ENCODE measurements at regions not wholly inside any gene's neighbourhood (a gene's known extent, or its start where the extent isn't known, plus 50 kb on each side); places are given as distances from the start of the nearest gene placed in this dataset.

DNA sequence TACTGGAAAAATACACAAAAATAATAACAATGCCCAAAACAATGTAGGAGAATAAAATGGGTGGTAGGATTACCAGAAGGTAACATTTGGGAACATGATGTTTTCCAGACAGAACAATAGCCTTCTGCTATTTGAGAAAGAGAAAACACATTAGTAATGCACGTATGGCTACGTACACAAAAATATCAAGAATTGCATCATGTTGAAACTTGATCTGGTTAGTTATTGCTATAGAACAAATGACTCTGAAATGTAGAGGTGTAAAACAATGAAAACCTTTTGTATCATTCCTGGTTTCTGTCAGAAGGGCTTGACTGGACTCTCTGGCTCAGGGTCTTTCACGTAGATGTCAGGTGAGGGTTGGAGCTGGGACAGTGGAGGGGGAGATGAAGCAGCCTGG is 1040.0 kb downstream of the FAT4 start:
- Histone ChIP-seq H3K27ac (ENCODE audit: low read length) (no peak overlapping the region), H3K9ac (ENCODE audit: low read depth, low read length) (no peak overlapping the region), H3K4me2 (ENCODE audit: insufficient read depth, low read length) (no peak overlapping the region), H2AFZ (ENCODE audit: low read depth, low read length) (no peak overlapping the region), H3K4me1 (ENCODE audit: insufficient read depth, low read length) (no peaks in the 10 kb centered on the region), H3K79me2 (ENCODE audit: insufficient read depth, low read length) (no peaks in the 10 kb centered on the region), H3K4me3 (ENCODE audit: low read depth in 1 of 2, low read length in 2 of 2) (no peak overlapping the region), H3K9me3 (ENCODE audit: insufficient read depth, low read length, severe bottlenecking) (no peaks in the 10 kb centered on the region), H3K36me3 (ENCODE audit: insufficient read depth, low read length) (no peaks in the 10 kb centered on the region), H3K27me3 (ENCODE audit: insufficient read depth, low read length, poor library complexity) (no peaks in the 10 kb centered on the region), H4K20me1 (ENCODE audit: insufficient read depth, low read length) (no peaks in the 10 kb centered on the region)
- ATAC-seq (ENCODE audit: insufficient read depth, low read depth) (no peak), DNase-seq (no peak)
- TF ChIP-seq, protein P1, sequence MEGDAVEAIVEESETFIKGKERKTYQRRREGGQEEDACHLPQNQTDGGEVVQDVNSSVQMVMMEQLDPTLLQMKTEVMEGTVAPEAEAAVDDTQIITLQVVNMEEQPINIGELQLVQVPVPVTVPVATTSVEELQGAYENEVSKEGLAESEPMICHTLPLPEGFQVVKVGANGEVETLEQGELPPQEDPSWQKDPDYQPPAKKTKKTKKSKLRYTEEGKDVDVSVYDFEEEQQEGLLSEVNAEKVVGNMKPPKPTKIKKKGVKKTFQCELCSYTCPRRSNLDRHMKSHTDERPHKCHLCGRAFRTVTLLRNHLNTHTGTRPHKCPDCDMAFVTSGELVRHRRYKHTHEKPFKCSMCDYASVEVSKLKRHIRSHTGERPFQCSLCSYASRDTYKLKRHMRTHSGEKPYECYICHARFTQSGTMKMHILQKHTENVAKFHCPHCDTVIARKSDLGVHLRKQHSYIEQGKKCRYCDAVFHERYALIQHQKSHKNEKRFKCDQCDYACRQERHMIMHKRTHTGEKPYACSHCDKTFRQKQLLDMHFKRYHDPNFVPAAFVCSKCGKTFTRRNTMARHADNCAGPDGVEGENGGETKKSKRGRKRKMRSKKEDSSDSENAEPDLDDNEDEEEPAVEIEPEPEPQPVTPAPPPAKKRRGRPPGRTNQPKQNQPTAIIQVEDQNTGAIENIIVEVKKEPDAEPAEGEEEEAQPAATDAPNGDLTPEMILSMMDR (IDR thresholded peaks at IDR 0.05; ENCODE audit: borderline replicate concordance, extremely low read depth, low read length, poor library complexity, severe bottlenecking), result no peak
- no peak for TF ChIP-seq EZH2 (IDR thresholded peaks at IDR 0.05; ENCODE audit: borderline replicate concordance, low read depth, low read length, severe bottlenecking)

DNA sequence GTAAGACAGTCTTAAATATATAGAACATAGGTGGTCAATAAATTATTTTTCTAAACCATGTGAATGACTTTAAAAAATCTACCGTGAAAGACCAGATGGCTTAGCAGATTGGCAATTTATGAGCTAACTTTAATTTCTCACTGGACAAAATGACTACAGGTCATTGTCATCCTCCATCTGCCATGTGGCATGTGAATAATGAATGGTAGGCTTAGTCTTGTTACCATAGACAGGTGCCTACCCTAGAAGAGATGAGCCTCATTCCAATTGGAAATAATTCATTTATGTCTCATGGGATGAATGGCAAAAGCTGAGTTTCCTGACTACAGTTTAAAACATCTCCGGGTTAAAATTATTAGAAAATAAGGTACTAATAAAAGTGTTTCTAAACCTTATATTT is 1043.3 kb downstream of the FAT4 start:
- no peak overlapping the region for H3K4me2 ChIP-seq (ENCODE audit: insufficient read depth, low read length)
- H3K79me2 ChIP-seq (ENCODE audit: insufficient read depth, low read length), result no peaks in the 10 kb centered on the region
- H4K20me1 ChIP-seq (ENCODE audit: insufficient read depth, low read length), result no peaks in the 10 kb centered on the region
- DNase-seq, result no peak
- no peak overlapping the region for H2AFZ ChIP-seq (ENCODE audit: low read depth, low read length)
- H3K36me3 ChIP-seq (ENCODE audit: insufficient read depth, low read length), result no peaks in the 10 kb centered on the region
- no peaks in the 10 kb centered on the region for H3K4me1 ChIP-seq (ENCODE audit: insufficient read depth, low read length)
- no peaks in the 10 kb centered on the region for H3K9me3 ChIP-seq (ENCODE audit: insufficient read depth, low read length, severe bottlenecking)
- no peak overlapping the region for H3K4me3 ChIP-seq (ENCODE audit: low read depth in 1 of 2, low read length in 2 of 2)
- no peak overlapping the region for H3K9ac ChIP-seq (ENCODE audit: low read depth, low read length)
- no peaks in the 10 kb centered on the region for H3K27me3 ChIP-seq (ENCODE audit: insufficient read depth, low read length, poor library complexity)
- TF ChIP-seq EZH2 (IDR thresholded peaks at IDR 0.05; ENCODE audit: borderline replicate concordance, low read depth, low read length, severe bottlenecking), result no peak
- TF ChIP-seq, protein P1 (IDR thresholded peaks at IDR 0.05; ENCODE audit: borderline replicate concordance, extremely low read depth, low read length, poor library complexity, severe bottlenecking), result no peak
- no peak overlapping the region for H3K27ac ChIP-seq (ENCODE audit: low read length)
- ATAC-seq (ENCODE audit: insufficient read depth, low read depth), result no peak

DNA sequence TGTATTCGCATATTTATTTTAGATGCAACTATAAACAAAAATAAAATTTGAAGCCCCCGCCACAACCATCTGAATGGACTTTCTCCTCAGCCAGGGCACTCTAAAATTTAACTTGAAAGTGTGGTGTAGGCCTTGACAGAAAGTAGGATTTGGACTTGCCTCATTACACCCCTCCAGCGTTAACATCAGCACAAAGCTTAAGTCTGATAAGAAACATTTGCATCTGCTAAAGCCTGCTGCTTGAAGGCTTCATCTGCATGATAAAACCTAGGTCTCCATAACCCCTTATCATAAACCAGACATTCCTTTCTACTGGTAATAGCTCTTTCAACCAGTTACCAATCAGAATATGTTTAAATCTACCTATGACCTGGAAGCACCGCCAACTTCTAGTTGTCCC is 1046.5 kb downstream of the FAT4 start:
- Histone ChIP-seq H4K20me1 (ENCODE audit: insufficient read depth, low read length) (no peaks in the 10 kb centered on the region), H3K27ac (ENCODE audit: low read length) (no peak overlapping the region), H3K4me1 (ENCODE audit: insufficient read depth, low read length) (no peaks in the 10 kb centered on the region), H3K9me3 (ENCODE audit: insufficient read depth, low read length, severe bottlenecking) (no peaks in the 10 kb centered on the region), H3K79me2 (ENCODE audit: insufficient read depth, low read length) (no peaks in the 10 kb centered on the region), H3K4me3 (ENCODE audit: low read depth in 1 of 2, low read length in 2 of 2) (no peak overlapping the region), H2AFZ (ENCODE audit: low read depth, low read length) (no peak overlapping the region), H3K4me2 (ENCODE audit: insufficient read depth, low read length) (no peak overlapping the region), H3K27me3 (ENCODE audit: insufficient read depth, low read length, poor library complexity) (no peaks in the 10 kb centered on the region), H3K36me3 (ENCODE audit: insufficient read depth, low read length) (no peaks in the 10 kb centered on the region), H3K9ac (ENCODE audit: low read depth, low read length) (no peak overlapping the region)
- no peak for TF ChIP-seq EZH2 (IDR thresholded peaks at IDR 0.05; ENCODE audit: borderline replicate concordance, low read depth, low read length, severe bottlenecking)
- TF ChIP-seq, protein P1 (IDR thresholded peaks at IDR 0.05; ENCODE audit: borderline replicate concordance, extremely low read depth, low read length, poor library complexity, severe bottlenecking), result no peak
- ATAC-seq (ENCODE audit: insufficient read depth, low read depth), result no peak
- DNase-seq, result no peak
